ENCODE measurements at regions not wholly inside any gene's neighbourhood (a gene's known extent, or its start where the extent isn't known, plus 50 kb on each side); places are given as distances from the start of the nearest gene placed in this dataset.

- DNase-seq: no peak
Measured at GRCh38 chr4:111814961-111815360, 330.3 kb upstream of the FAM241A start.

- no peak for DNase-seq
Measured at GRCh38 chr4:111821342-111821741, 323.9 kb upstream of the FAM241A start.

- DNase-seq: no peak
Measured at GRCh38 chr4:111836601-111837000, 308.7 kb upstream of the FAM241A start.

DNA sequence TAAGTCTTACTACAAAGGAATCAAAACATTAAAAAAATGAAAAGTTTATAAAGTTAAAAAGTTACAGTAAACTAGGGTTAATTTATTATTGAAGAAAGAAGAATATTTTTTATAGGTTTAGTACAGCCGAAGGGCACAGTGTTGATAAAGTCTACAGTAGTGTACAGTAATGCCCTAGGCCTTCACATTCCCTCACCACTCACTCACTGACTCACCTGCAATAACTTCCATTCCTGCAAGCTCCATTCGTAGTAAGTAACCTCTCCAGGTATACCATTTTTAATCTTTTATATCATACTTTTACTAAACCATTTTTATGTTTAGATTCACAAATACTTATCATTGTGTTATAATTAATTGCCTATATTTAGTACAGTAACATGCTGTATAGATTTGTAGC lies 307.5 kb upstream of the FAM241A start:
- DNase-seq: no peak

- no peak for DNase-seq
Measured at GRCh38 chr4:111838406-111838930, 306.8 kb upstream of the FAM241A start.

GRCh38 chr4:111839141-111839540 lies 306.1 kb upstream of the FAM241A start:
- no peak for DNase-seq

GRCh38 chr4:111842336-111842735 lies 302.9 kb upstream of the FAM241A start:
- no peak for DNase-seq

GRCh38 chr4:111847296-111848008 lies 297.8 kb upstream of the FAM241A start:
- DNase-seq: no peak

DNA sequence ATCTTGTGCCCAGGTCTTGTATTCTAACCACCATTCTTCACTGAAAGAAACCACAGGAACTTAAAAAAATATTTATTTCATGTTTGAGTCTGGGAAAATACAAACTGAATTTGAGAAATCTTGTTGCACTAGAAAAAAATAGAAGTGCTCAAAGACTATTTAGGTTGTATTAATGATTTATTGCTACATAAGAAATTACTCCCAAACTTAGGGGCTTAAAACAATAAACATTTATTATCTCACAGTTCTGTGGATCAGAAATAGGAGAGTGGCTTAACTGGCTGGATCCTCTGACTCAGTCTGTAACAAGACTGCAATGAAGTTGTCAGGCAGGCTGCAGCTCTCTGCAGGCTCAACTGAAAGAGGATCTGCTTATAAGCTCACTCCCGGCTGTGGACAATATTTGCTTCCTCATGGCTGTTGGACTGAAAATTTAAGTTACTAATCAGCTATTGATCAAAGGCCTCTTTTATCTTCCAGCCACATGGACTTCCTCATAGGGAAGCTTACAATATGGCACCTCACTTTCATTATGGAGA lies 295.4 kb upstream of the FAM241A start:
- no peak for DNase-seq

DNA sequence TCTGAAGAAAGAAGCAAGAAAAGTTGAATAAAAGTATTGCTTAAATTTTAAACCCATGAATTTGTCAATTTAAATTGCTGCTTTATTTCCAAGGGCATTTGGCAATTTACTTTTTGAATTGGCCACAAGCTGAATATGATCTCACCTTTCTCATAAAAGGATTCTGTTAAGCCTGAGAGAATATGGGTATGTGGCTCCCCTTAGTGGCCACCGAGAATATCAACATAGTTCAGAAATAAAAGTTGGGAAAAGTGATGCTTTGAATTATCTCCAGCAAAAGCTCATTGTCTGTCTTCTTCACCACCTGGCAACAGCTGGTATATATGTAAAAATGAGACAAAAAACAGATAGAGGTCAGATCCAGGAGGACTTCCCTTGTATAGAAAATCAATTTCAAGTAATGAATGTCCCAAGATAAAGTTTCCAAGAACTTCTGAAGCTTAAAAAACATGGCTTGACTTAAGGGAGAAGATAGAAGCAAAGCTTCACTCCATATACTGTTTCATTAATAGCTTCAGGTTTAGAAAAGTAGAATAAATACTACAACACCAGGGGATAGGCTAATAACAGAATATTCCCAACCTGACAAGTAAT lies 290.7 kb upstream of the FAM241A start:
- DNase-seq: no peak

- no peak for DNase-seq
Measured at GRCh38 chr4:111855308-111855707, 289.9 kb upstream of the FAM241A start.

DNA sequence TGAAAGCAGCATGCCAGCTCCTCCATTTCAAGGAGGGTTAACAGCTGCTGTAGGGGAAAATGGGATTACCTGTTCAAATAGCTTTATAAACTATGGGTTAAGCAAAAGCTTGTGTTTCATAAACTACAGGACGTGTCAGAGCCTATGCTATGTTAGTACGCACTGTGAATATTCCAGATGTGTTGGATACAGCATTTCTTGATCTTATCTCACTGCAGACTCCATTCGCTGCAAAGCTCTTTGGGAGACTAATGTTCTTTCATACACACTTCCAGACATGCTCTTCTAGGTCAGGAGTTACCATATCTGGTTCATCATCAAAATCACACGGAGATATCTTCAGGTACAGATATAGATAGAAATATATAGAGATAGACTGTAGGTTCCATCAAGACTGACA lies 281.2 kb upstream of the FAM241A start:
- DNase-seq: no peak

- no peak for DNase-seq
Measured at GRCh38 chr4:111869339-111869738, 275.9 kb upstream of the FAM241A start.

DNA sequence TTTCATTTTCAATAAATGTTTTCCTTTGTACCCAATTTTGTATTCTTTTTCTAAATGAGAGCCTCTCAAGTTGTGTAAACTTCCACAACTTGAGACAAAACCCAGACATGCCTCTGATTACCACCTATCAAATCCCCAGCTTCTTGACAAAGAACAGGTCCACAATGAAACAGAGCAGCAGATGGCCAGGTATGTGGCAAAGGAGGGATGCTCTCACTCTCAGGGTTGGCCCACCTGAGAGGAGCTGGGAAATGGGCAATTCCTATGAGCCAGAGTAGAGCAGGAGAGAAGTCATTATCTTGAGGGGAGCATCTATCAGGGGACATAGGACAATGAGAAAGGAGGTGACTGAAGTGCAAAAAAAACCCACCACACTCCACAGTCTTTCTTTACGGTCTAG lies 273.5 kb upstream of the FAM241A start:
- no peak for DNase-seq

DNA sequence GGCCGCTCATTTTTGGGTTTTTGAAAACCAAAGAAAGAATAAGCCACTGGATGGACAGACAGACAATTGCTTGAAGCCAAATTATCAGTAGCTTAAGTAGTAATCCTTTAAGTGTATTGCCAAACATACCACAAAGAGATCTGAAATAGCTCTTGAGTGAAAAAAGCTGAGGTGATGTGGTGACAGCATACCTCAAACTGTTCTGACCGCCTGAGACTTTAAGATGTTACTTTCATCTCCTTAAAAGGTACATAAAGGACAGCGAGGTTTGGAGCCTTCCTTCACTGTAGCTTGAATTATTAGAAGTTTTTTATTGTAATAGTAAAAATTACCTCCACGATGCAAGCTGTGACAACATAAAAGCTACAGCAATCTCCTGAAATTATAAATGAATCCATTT lies 271.5 kb upstream of the FAM241A start:
- DNase-seq: no peak

DNA sequence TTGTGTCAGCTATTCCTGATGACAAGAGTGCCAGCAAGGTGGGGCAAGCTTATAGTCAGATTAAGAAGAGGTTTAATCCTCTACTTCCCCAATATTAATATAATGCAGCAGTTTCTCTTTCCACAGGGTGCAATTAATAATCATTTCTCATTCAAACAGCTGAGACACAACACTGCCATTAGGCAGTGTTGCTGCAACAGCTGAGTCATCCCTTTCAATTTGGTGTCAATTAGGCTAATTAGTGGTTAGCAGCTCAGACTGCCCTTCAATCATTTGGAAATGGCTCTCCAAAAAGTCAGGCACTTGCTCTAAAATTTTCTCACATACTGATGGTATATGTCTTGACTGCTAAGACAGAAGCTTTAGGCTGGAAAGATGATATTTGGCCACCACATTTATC lies 265.7 kb upstream of the FAM241A start:
- no peak for DNase-seq

DNA sequence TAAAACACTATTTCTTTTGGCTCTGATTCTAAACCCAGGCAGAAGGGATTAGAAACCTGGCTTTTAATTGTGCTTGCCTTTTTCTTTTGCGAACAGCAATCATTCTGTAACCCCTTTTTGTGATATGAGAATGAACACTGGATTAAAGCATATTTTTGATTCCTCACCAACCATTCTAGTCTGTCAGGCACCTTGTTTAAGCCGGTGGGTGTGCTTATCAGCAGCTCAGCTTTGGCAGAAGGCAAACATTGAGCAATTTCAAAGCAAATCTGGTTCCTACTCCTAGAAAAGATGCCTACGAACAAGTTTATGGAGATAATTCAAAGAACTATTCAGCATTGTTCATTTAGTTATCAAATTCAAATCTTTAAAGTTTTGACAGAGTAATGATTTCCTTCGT lies 265.1 kb upstream of the FAM241A start:
- no peak for DNase-seq

DNA sequence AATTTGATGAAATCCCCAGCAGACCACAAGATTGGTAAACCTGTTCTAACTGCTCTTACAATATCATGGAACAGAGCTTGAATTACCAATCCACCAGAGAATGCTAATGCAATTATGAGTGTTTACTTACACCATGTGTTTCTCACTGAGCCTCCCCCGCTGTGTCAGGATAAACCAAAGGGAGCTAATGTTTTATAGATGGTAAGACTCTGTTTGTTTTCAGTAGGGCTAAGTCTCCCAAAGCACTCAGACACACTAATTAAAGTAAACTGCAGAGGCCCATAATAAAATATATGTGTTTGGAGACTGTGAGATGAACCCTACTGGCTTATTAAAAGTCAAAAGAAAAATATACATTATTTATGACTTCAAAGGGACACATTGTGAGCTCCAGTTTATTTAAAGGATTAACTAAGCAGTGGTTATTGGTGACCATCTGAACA lies 261.7 kb upstream of the FAM241A start:
- DNase-seq: no peak

DNA sequence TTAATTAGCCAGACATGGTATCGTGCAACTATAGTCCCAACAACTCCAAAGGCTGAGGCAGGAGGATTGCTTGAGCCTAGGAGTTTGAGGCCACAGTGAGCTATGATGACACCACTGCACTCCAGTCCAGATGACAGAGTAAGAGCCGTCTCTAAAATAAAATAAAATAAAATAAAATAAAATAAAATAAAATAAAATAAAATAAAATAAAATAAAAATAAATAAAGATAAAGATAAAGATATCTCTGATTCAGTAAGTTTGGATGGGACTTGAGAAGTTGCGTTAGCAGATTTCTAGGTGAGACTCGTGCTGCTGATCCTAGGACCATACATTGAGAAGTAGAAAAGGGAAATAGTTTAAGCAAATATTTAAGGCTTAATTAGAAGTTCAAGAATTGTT lies 254.8 kb upstream of the FAM241A start:
- no peak for DNase-seq

DNA sequence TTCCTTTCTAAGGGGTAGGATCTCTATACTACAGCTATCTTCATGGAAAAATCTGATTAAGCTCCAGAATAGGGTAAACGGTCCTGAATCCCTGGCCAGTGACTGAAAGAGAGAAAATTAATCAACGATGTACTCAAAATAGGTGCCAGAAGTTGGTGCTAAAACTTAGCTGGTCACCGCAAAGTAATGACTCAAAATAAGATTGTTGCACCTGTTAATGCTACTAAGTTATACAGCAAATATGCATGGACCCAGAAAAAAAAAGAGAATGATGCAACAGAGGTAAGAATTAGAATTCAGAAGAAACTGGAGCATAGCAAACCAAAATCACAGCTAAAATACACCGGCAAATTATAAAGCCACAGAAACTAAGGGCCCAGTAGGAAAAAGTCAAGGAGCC lies 239.7 kb upstream of the FAM241A start:
- DNase-seq: no peak

DNA sequence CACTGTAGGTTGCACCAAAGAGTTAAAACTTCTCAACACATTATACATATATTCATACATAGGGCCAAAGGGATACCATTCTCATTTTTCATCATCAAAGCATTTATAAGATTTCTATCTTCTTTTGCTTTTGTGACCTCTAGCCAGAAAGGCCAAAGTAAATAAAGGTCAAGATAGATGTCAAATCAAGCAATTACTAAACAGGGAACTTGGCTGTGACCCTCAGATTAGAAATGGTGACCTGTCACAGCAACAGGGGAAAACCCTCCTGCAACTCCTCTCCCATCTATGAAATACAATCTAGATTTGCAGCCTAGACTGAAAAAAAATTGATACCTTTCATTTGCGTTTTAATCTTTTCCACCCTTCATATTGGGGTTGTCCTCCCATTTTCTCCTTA lies 225.6 kb upstream of the FAM241A start:
- DNase-seq: no peak

GRCh38 chr4:111921714-111922113 lies 223.5 kb upstream of the FAM241A start:
- DNase-seq: no peak

- no peak for DNase-seq
Measured at GRCh38 chr4:111923786-111924185, 221.5 kb upstream of the FAM241A start.

- no peak for DNase-seq
Measured at GRCh38 chr4:111924696-111925095, 220.6 kb upstream of the FAM241A start.

- no peak for DNase-seq
Measured at GRCh38 chr4:111930659-111931058, 214.6 kb upstream of the FAM241A start.

Measured in NCI-H2171 (cell line).